Ishikawa (cell line): ENCODE measurements at regions not wholly inside any gene's neighbourhood (a gene's known extent, or its start where the extent isn't known, plus 50 kb on each side); places are given as distances from the start of the nearest gene placed in this dataset.
A peak's percentile ranks its signal among the peaks of the same experiment; 100 is the strongest.

Experiments
- CEBPB ChIP-seq: IDR thresholded peaks from 2 replicates; pipeline ENCODE4 v1.6.1; 2012
- CREB1 ChIP-seq: IDR thresholded peaks from 2 replicates; pipeline ENCODE4 v1.6.1; 2012; ENCODE audit warnings: low read depth
- EGR1 ChIP-seq: IDR thresholded peaks from 2 replicates; pipeline ENCODE4 v1.6.1; 2012
- EP300 ChIP-seq: IDR thresholded peaks from 2 replicates; pipeline ENCODE4 v1.6.1; 2012; ENCODE audit warnings: borderline replicate concordance
- FOXM1 ChIP-seq: IDR thresholded peaks from 2 replicates; pipeline ENCODE4 v1.6.1; 2012; ENCODE audit warnings: low read depth, borderline replicate concordance
- MAX ChIP-seq: IDR thresholded peaks from 2 replicates; pipeline ENCODE4 v1.6.1; 2012
- NFIC ChIP-seq: IDR thresholded peaks from 2 replicates; pipeline ENCODE4 v1.6.1; 2012
- RAD21 ChIP-seq: IDR thresholded peaks from 2 replicates; pipeline ENCODE4 v1.6.1; 2012; ENCODE audit warnings: low read depth
- REST ChIP-seq: IDR thresholded peaks from 2 replicates; pipeline ENCODE4 v1.6.1; 2012; ENCODE audit warnings: low read depth, mild to moderate bottlenecking
- TAF1 ChIP-seq: IDR thresholded peaks from 2 replicates; pipeline ENCODE4 v1.6.1; 2012; ENCODE audit warnings: low read depth, mild to moderate bottlenecking
- TCF12 ChIP-seq: IDR thresholded peaks from 2 replicates; pipeline ENCODE4 v1.6.1; 2012; ENCODE audit warnings: low read depth
- TEAD4 ChIP-seq: IDR thresholded peaks from 2 replicates; pipeline ENCODE4 v1.6.1; 2012
- USF1 ChIP-seq: IDR thresholded peaks from 2 replicates; pipeline ENCODE4 v1.6.1; 2012
- YY1 ChIP-seq: IDR thresholded peaks from 2 replicates; pipeline ENCODE4 v1.6.1; 2012; ENCODE audit warnings: low read depth
- ZBTB7A ChIP-seq: IDR thresholded peaks from 2 replicates; pipeline ENCODE4 v1.6.1; 2012; ENCODE audit warnings: low read depth

- TF ChIP-seq MAX: no peak
- no peak for TF ChIP-seq USF1
- TF ChIP-seq EP300: no peak
- TF ChIP-seq RAD21: no peak
- no peak for TF ChIP-seq EGR1
- no peak for TF ChIP-seq TAF1
- TF ChIP-seq REST: no peak
- TF ChIP-seq TCF12: no peak
- no peak for TF ChIP-seq YY1
- no peak for TF ChIP-seq TEAD4
- no peak for TF ChIP-seq CREB1
- TF ChIP-seq CEBPB: no peak
- TF ChIP-seq ZBTB7A: no peak
Observed at GRCh38 chr14:58987591-58987990, 200.9 kb upstream of the DAAM1 start.

- TF ChIP-seq YY1: no peak
- TF ChIP-seq NFIC: no peak
- no peak for TF ChIP-seq TCF12
- TF ChIP-seq CEBPB: no peak
Observed at GRCh38 chr14:58992935-58993334, 195.5 kb upstream of the DAAM1 start.

- no peak for TF ChIP-seq CREB1
- no peak for TF ChIP-seq RAD21
- no peak for TF ChIP-seq TEAD4
- no peak for TF ChIP-seq EGR1
- no peak for TF ChIP-seq REST
- no peak for TF ChIP-seq NFIC
- TF ChIP-seq EP300: no peak
- TF ChIP-seq FOXM1: no peak
- TF ChIP-seq TCF12: no peak
- no peak for TF ChIP-seq YY1
- TF ChIP-seq CEBPB: no peak
- no peak for TF ChIP-seq TAF1
- TF ChIP-seq ZBTB7A: no peak
- no peak for TF ChIP-seq USF1
- TF ChIP-seq MAX: no peak
Observed at GRCh38 chr14:58994130-58994529, 194.3 kb upstream of the DAAM1 start.

- TF ChIP-seq RAD21 (no peak), TAF1 (no peak)
Observed at GRCh38 chr14:59004012-59004411, 184.5 kb upstream of the DAAM1 start.

GRCh38 chr14:59009967-59010366, 178.5 kb upstream of the DAAM1 start:
- TF ChIP-seq EP300: no peak
- TF ChIP-seq CREB1: no peak
- TF ChIP-seq MAX: no peak
- TF ChIP-seq USF1: no peak

GRCh38 chr14:59013672-59014298, 174.7 kb upstream of the DAAM1 start:
- TF ChIP-seq TEAD4: no peak
- 0 out of 2 replicates have a peak, but pooled peaks have one; percentile 37 for TF ChIP-seq CEBPB

- TF ChIP-seq EGR1 (no peak), CREB1 (no peak), MAX (no peak), RAD21 (no peak), EP300 (no peak), YY1 (no peak), TEAD4 (no peak), ZBTB7A (no peak), REST (no peak), USF1 (no peak)
Observed at GRCh38 chr14:59015482-59015881, 173.0 kb upstream of the DAAM1 start.
